Body of pancreas (tissue), 4 donors: ENCODE measurements at regions not wholly inside any gene's neighbourhood (a gene's known extent, or its start where the extent isn't known, plus 50 kb on each side); places are given as distances from the start of the nearest gene placed in this dataset.

Experiments
- POLR2A ChIP-seq, 3 donors: fragments of 450-650 bp; IDR thresholded peaks; one replicate each; pipeline ENCODE4 v1.6.1; 2016; ENCODE audit warnings: antibody characterized with exemption in 3 of 3, mild to moderate bottlenecking in 2 of 3
- TF ChIP-seq, protein P1 (sequence below), 7 experiments: fragments of 450-650 bp in 4 of 7; fragments of 200-600 bp in 3 of 7; sonication (generic) in 3 of 7; IDR thresholded peaks; one replicate each; pipeline ENCODE4 v1.5.1; 2016 to 2019; ENCODE audit warnings: antibody characterized with exemption in 7 of 7

DNA sequence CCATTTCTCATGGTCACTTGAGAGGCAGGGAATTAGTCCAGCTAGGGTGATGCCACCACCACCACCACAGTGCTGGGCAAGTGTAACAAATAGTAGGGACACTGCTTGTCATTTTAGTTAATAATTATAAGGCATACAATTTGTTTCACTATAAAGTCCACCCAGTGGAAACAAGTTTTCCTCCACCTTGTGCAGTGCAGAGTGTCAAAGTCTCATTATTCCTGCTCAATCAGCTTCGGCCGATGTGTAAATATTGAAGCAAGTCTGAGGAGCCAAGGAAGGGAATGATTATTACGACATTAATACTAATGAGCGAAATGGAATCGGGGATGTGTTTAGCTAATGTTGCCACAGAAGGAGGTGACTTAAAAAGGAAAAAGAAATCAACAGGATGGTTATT lies 340.4 kb downstream of the NKX6-1 start:
- TF ChIP-seq, protein P1, sequence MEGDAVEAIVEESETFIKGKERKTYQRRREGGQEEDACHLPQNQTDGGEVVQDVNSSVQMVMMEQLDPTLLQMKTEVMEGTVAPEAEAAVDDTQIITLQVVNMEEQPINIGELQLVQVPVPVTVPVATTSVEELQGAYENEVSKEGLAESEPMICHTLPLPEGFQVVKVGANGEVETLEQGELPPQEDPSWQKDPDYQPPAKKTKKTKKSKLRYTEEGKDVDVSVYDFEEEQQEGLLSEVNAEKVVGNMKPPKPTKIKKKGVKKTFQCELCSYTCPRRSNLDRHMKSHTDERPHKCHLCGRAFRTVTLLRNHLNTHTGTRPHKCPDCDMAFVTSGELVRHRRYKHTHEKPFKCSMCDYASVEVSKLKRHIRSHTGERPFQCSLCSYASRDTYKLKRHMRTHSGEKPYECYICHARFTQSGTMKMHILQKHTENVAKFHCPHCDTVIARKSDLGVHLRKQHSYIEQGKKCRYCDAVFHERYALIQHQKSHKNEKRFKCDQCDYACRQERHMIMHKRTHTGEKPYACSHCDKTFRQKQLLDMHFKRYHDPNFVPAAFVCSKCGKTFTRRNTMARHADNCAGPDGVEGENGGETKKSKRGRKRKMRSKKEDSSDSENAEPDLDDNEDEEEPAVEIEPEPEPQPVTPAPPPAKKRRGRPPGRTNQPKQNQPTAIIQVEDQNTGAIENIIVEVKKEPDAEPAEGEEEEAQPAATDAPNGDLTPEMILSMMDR (IDR thresholded peaks at IDR 0.05), result no peak
- TF ChIP-seq POLR2A (IDR thresholded peaks at IDR 0.05), result no peak
